OCI-LY3 (cell line): ENCODE measurements at regions not wholly inside any gene's neighbourhood (a gene's known extent, or its start where the extent isn't known, plus 50 kb on each side); places are given as distances from the start of the nearest gene placed in this dataset.

Experiments used
- H2AFZ ChIP-seq: fragments of 200-600, 300-600 bp; shearing (Covaris generic); 2 replicates; pipeline ENCODE4 v1.6.0; 2014; ENCODE audit warnings: antibody characterized with exemption, low read depth, low read length
- H3K27ac ChIP-seq: fragments of 200-600, 300-600 bp; sonication (generic); 2 replicates; pipeline ENCODE4 v1.5.1; 2014; ENCODE audit warnings: mild to moderate bottlenecking, low read length, moderate library complexity, mixed read lengths
- H3K27me3 ChIP-seq: fragments of 200-600, 300-600 bp; sonication (generic); 2 replicates; pipeline ENCODE4 v1.6.1; 2014; ENCODE audit warnings: low read depth, low read length, mixed read lengths
- H3K36me3 ChIP-seq: fragments of 200-600, 300-600 bp; sonication (generic); replicated peaks from 2 replicates; pipeline ENCODE3; 2014; ENCODE audit warnings: low read depth, low read length, mixed read lengths
- H3K4me1 ChIP-seq: fragments of 300-600, 200-600 bp; sonication (generic); 2 replicates; pipeline ENCODE4 v1.6.1; 2014; ENCODE audit warnings: low read length, mixed read lengths
- H3K4me2 ChIP-seq: fragments of 200-600, 300-600 bp; sonication (generic); 2 replicates; pipeline ENCODE4 v1.6.1; 2014; ENCODE audit warnings: low read length, mixed read lengths
- H3K4me3 ChIP-seq: fragments of 300-600, 200-600 bp; sonication (generic); 2 replicates; pipeline ENCODE4 v1.5.1; 2014; ENCODE audit warnings: antibody characterized with exemption, mild to moderate bottlenecking, low read length, moderate library complexity
- H3K79me2 ChIP-seq: fragments of 300-600, 200-600 bp; shearing (Covaris generic); 2 replicates; pipeline ENCODE4 v1.6.1; 2014; ENCODE audit warnings: mild to moderate bottlenecking, low read length, mixed read lengths
- H3K9ac ChIP-seq: fragments of 300-600, 200-600 bp; shearing (Covaris generic); 2 replicates; pipeline ENCODE4 v1.6.0; 2014; ENCODE audit warnings: mild to moderate bottlenecking, low read length, moderate library complexity
- H3K9me3 ChIP-seq: fragments of 200-600, 300-600 bp; shearing (Covaris generic); 2 replicates; pipeline ENCODE4 v1.6.1; 2014; ENCODE audit warnings: low read length, mixed read lengths; ENCODE audit not compliant: insufficient read depth
- H4K20me1 ChIP-seq: fragments of 200-600, 300-600 bp; sonication (generic); 2 replicates; pipeline ENCODE4 v1.6.1; 2016; ENCODE audit warnings: low read length, mixed read lengths; ENCODE audit not compliant: insufficient read depth
- EZH2phosphoT487 ChIP-seq: fragments of 200-600 bp; shearing (Covaris generic); IDR thresholded peaks from 2 replicates; pipeline ENCODE4 v1.6.1; 2018; ENCODE audit warnings: antibody characterized with exemption, mixed run types, low read depth
- TF ChIP-seq, protein P1 (sequence below): fragments of 200-600, 300-600 bp; sonication (generic); IDR thresholded peaks from 2 replicates; pipeline ENCODE4 v1.5.1; 2014; ENCODE audit warnings: antibody characterized with exemption, low read length, low read depth

- TF ChIP-seq EZH2phosphoT487, result no peak
- TF ChIP-seq, protein P1, sequence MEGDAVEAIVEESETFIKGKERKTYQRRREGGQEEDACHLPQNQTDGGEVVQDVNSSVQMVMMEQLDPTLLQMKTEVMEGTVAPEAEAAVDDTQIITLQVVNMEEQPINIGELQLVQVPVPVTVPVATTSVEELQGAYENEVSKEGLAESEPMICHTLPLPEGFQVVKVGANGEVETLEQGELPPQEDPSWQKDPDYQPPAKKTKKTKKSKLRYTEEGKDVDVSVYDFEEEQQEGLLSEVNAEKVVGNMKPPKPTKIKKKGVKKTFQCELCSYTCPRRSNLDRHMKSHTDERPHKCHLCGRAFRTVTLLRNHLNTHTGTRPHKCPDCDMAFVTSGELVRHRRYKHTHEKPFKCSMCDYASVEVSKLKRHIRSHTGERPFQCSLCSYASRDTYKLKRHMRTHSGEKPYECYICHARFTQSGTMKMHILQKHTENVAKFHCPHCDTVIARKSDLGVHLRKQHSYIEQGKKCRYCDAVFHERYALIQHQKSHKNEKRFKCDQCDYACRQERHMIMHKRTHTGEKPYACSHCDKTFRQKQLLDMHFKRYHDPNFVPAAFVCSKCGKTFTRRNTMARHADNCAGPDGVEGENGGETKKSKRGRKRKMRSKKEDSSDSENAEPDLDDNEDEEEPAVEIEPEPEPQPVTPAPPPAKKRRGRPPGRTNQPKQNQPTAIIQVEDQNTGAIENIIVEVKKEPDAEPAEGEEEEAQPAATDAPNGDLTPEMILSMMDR, result no peak
- Histone ChIP-seq H3K4me3 (no peak overlapping the region), H3K4me1 (no peaks in the 10 kb centered on the region), H2AFZ (no peak overlapping the region), H3K9me3 (no peaks in the 10 kb centered on the region), H3K27me3 (no peaks in the 10 kb centered on the region), H3K36me3 (no peaks in the 10 kb centered on the region), H4K20me1 (no peaks in the 10 kb centered on the region), H3K9ac (no peak overlapping the region), H3K4me2 (no peak overlapping the region), H3K27ac (no peak overlapping the region), H3K79me2 (no peaks in the 10 kb centered on the region)
These were observed 118.7 kb downstream of the NUP35 start for GRCh38 chr2:183242937-183243336.

- no peak overlapping the region for H3K27ac ChIP-seq
- no peaks in the 10 kb centered on the region for H3K9me3 ChIP-seq
- H3K79me2 ChIP-seq, result no peaks in the 10 kb centered on the region
- H4K20me1 ChIP-seq, result no peaks in the 10 kb centered on the region
- no peak overlapping the region for H3K4me3 ChIP-seq
- no peaks in the 10 kb centered on the region for H3K27me3 ChIP-seq
- no peaks in the 10 kb centered on the region for H3K36me3 ChIP-seq
- H3K4me1 ChIP-seq, result no peaks in the 10 kb centered on the region
- TF ChIP-seq, protein P1, result no peak
- TF ChIP-seq EZH2phosphoT487, result no peak
- no peak overlapping the region for H3K4me2 ChIP-seq
- no peak overlapping the region for H3K9ac ChIP-seq
- H2AFZ ChIP-seq, result no peak overlapping the region
These were observed 119.5 kb downstream of the NUP35 start for GRCh38 chr2:183243758-183244157.

DNA sequence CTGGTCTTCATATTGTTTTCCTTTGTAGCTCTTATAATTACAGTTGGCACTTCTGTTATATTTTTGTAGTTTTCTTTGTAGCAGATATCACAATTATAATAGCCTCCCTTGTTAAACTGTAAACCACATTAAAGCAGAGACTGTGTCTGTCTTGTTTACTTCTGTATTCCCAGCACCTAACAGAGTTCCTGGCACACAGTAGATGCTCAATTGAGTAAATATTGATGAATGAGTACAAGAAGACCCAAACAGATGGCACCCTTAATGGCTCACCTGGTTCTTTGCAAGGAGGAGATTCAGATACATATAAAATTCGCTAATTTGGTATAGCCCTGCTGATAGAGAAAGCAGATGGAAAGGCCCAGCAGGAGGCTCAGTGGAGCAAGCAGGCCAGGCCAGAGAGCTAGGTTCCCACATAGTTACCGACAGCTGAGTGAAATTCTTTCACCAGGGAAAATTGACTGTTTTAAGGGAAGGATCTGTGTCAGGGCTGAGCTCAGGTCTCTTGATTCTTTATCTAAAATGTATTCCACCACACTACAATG, 120.1 kb downstream of the NUP35 start:
- H3K9me3 ChIP-seq, result no peaks in the 10 kb centered on the region
- H4K20me1 ChIP-seq, result no peaks in the 10 kb centered on the region
- no peak for TF ChIP-seq EZH2phosphoT487
- TF ChIP-seq, protein P1, result no peak
- H3K79me2 ChIP-seq, result no peaks in the 10 kb centered on the region
- no peak overlapping the region for H3K27ac ChIP-seq
- H3K27me3 ChIP-seq, result no peaks in the 10 kb centered on the region
- H3K9ac ChIP-seq, result no peak overlapping the region
- H3K4me2 ChIP-seq, result no peak overlapping the region
- H3K4me1 ChIP-seq, result no peaks in the 10 kb centered on the region
- no peak overlapping the region for H3K4me3 ChIP-seq
- H2AFZ ChIP-seq, result no peak overlapping the region
- H3K36me3 ChIP-seq, result no peaks in the 10 kb centered on the region

DNA sequence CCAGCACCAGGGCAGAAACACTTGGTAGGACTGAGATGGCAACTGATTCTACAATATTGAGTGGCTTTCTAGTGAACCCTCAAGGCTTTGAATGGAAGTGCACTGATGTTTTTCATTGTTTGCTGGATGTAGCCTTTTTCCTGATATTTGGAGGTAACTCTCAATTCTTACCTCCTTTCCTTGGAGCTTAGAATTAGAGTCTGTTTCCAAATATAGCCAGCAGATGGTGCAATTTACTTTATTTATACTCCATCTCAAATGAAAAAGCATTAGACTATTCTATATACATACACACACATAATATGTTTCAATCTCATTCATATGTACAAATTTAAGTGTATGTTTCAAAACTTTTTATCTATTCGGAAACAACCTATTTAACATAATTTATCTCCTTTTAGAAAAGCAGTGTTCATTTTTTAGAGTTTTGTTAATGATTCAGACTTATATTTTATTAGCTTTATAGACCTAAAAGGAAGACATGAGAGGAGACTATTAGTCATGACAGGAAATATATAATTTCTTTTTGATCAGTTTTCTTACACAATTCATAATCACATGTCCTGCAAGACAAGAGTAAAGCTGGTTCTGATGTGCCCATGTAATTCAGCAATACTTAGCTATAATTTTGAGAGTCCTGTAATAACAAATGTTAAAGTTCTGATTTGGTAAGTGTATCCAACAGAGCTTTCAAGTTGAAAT, 124.8 kb downstream of the NUP35 start:
- Histone ChIP-seq H3K9me3 (no peaks in the 10 kb centered on the region), H3K27ac (no peak overlapping the region), H3K9ac (no peak overlapping the region), H3K27me3 (no peaks in the 10 kb centered on the region), H3K4me3 (no peak overlapping the region), H3K36me3 (no peaks in the 10 kb centered on the region), H4K20me1 (no peaks in the 10 kb centered on the region), H3K4me1 (no peaks in the 10 kb centered on the region), H3K79me2 (no peaks in the 10 kb centered on the region), H3K4me2 (no peak overlapping the region), H2AFZ (no peak overlapping the region)
- no peak for TF ChIP-seq EZH2phosphoT487
- TF ChIP-seq, protein P1, result peak; percentile 69
